Gastroesophageal sphincter (tissue), 4 donors: ENCODE measurements at regions not wholly inside any gene's neighbourhood (a gene's known extent, or its start where the extent isn't known, plus 50 kb on each side); places are given as distances from the start of the nearest gene placed in this dataset.

Source experiments
- ATAC-seq: fragments of 150-250 bp; one replicate; pipeline ENCODE4 v1.9.1; 2016; ENCODE audit warnings: mild to moderate bottlenecking, moderate library complexity
- H3K27ac ChIP-seq, 4 donors: fragments of 200-600 bp; sonication (generic) in 3 of 4; 1 replicate in 3 of 4; 2 replicates in 1 of 4; pipeline ENCODE4 v1.5.1; 2016 to 2019
- H3K27me3 ChIP-seq: fragments of 200-600 bp; sonication (generic); one replicate; pipeline ENCODE4 v1.5.1; 2019
- H3K36me3 ChIP-seq, 2 donors: fragments of 200-600 bp; sonication (generic); one replicate each; pipeline ENCODE4 v1.5.1; 2019; ENCODE audit warnings: control low read depth in 1 of 2
- H3K4me1 ChIP-seq, 3 donors: fragments of 200-600 bp; sonication (generic); 1 replicate in 2 of 3; 2 replicates in 1 of 3; pipeline ENCODE4 v1.5.1; 2016 to 2019; ENCODE audit warnings: control low read depth in 2 of 3
- H3K4me3 ChIP-seq, 2 donors: fragments of 200-600 bp; sonication (generic); one replicate each; pipeline ENCODE4 v1.5.1; 2019; ENCODE audit warnings: mild to moderate bottlenecking in 1 of 2, moderate library complexity in 1 of 2
- H3K9me3 ChIP-seq, 3 donors: fragments of 200-600 bp; sonication (generic); one replicate each; pipeline ENCODE4 v1.5.1; 2017 to 2019; ENCODE audit warnings: control low read depth in 2 of 3
- EP300 ChIP-seq: sonication (generic); formaldehyde crosslinking; IDR thresholded peaks from one replicate; pipeline ENCODE4 v1.6.1; 2017; ENCODE audit warnings: antibody characterized with exemption, mild to moderate bottlenecking
- POLR2A ChIP-seq, 2 donors: fragments of 450-650 bp; IDR thresholded peaks; one replicate each; pipeline ENCODE4 v1.6.1; 2017; ENCODE audit warnings: antibody characterized with exemption in 2 of 2, mild to moderate bottlenecking in 2 of 2, moderate library complexity in 1 of 2
- POLR2AphosphoS5 ChIP-seq: sonication (generic); formaldehyde crosslinking; IDR thresholded peaks from one replicate; pipeline ENCODE4 v1.6.1; 2017; ENCODE audit warnings: antibody characterized with exemption
- WGBS, 2 donors: methylation state at CpG; one replicate each; pipeline ENCODE4 v1.1.5; 2018; ENCODE audit warnings: low coverage in 1 of 2; 5-methylcytosine and 5-hydroxymethylcytosine counted together
- TF ChIP-seq, protein P1 (sequence below), 4 experiments: fragments of 200-600 bp in 2 of 4; fragments of 450-650 bp in 2 of 4; sonication (generic) in 1 of 4; IDR thresholded peaks; one replicate each; pipeline ENCODE4 v1.5.1; 2017 to 2019; ENCODE audit warnings: antibody characterized with exemption in 4 of 4, mild to moderate bottlenecking in 2 of 4, moderate library complexity in 2 of 4

DNA sequence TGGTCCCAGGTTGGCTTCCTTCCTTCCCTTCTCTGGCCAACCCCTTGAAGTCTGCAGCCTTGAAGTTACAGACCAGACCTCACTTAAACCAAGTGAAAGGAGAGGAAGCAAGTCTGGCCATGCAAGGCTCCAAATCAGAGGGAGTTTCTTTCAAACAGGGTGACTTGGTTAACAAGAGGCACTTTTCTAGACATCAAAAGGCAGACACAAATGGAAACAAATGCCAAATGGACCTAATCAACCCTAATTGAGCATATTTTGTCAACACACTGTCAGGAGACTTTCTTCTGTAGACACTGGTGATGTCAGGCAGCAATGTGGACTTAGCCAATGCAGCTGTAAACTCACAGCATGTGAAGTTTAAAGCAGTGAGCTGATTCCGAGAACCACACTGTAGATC, 282.7 kb upstream of the FZD8 start:
- Histone ChIP-seq H3K27me3 (no peaks in the 10 kb centered on the region), H3K27ac (no peak overlapping the region), H3K36me3 (no peaks in the 10 kb centered on the region), H3K4me3 (no peak overlapping the region), H3K4me1 (peaks cover 0 to 6% (median 0%) of the 10 kb centered on the region in 3 donors), H3K9me3 (no peaks in the 10 kb centered on the region)
- TF ChIP-seq POLR2AphosphoS5 (no peak), EP300 (no peak), POLR2A (IDR thresholded peaks at IDR 0.05) (no peak)
- no peak for ATAC-seq
- 77 to 90% methylated on average over 1 of the region's 1 CpG for WGBS, 2 donors

DNA sequence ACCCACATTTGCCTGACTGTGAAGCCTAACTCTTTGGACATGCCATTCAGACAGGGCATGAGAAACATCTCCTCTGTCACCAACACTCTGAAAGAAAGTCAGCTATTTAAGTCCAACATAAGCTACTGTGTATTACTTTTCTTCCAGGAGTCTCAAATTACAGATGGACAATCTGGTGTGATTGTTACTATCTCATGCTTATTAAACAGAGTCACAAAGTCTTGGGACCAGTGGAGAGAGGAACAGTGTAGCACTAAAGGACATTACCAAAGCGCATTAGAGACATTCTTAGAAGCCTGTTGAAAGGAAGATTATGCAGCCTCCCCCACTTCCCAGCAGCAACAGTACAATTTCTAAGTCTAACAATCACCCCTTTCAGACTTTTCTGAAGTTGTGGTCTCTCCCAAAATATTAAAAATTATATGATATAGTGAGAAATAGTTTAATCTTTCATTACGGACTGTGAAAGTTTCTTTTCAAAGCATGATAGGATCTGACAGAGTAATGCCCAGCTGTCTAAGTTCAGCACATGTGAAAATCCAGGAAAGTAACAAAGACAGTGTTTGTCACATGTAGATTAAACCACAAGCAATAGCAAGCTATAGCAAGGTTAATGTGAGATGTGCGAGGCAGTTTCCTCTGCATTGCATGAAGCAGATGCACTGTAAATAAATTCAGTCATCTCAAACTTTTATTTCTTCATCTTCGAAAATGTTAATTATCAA, 280.9 kb upstream of the FZD8 start:
- no peak overlapping the region for H3K27ac ChIP-seq
- no peak overlapping the region for H3K4me3 ChIP-seq
- H3K4me1 ChIP-seq = peaks cover 0 to 6% (median 0%) of the 10 kb centered on the region in 3 donors
- H3K9me3 ChIP-seq = no peaks in the 10 kb centered on the region
- TF ChIP-seq, protein P1, sequence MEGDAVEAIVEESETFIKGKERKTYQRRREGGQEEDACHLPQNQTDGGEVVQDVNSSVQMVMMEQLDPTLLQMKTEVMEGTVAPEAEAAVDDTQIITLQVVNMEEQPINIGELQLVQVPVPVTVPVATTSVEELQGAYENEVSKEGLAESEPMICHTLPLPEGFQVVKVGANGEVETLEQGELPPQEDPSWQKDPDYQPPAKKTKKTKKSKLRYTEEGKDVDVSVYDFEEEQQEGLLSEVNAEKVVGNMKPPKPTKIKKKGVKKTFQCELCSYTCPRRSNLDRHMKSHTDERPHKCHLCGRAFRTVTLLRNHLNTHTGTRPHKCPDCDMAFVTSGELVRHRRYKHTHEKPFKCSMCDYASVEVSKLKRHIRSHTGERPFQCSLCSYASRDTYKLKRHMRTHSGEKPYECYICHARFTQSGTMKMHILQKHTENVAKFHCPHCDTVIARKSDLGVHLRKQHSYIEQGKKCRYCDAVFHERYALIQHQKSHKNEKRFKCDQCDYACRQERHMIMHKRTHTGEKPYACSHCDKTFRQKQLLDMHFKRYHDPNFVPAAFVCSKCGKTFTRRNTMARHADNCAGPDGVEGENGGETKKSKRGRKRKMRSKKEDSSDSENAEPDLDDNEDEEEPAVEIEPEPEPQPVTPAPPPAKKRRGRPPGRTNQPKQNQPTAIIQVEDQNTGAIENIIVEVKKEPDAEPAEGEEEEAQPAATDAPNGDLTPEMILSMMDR (IDR thresholded peaks at IDR 0.05) = no peak
- TF ChIP-seq POLR2AphosphoS5 (no peak), POLR2A (IDR thresholded peaks at IDR 0.05) (no peak), EP300 (no peak)
- H3K36me3 ChIP-seq = no peaks in the 10 kb centered on the region
- H3K27me3 ChIP-seq = no peaks in the 10 kb centered on the region
- 92 to 95% methylated on average over 4 of the region's 4 CpGs for WGBS, 2 donors
- ATAC-seq = no peak

DNA sequence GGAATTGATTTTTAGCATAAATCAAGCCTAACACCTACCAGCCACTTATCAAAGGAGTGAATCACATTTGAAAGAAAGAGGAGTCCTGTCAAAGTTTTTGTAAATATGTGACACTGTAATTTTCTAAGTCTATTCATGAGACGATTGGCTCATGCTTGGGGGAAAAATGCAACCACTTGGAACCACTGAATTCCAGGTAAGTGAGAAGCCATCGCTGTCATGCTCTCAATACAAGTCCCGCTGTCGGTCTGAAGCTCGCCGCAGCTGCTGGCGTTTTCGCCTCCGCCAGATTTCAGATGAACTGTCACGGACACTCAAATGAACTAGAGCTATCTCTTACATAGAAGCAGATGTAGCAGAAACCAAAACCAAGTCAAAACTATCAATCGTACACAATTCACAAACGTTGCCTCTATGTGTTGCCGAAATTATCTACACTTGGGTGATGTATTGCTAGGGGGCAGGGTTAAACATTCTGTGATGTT, 279.8 kb upstream of the FZD8 start:
- peaks cover 0 to 6% (median 0%) of the 10 kb centered on the region in 3 donors for H3K4me1 ChIP-seq
- no peak overlapping the region for H3K4me3 ChIP-seq
- H3K27me3 ChIP-seq = no peaks in the 10 kb centered on the region
- WGBS, 2 donors = 89 to 91% methylated on average over 5 to 10 of the region's 13 CpGs
- ATAC-seq = no peak
- H3K36me3 ChIP-seq = no peaks in the 10 kb centered on the region
- H3K27ac ChIP-seq = no peak overlapping the region
- TF ChIP-seq POLR2AphosphoS5 = no peak
- TF ChIP-seq, protein P1 (IDR thresholded peaks at IDR 0.05) = no peak
- no peak for TF ChIP-seq POLR2A (IDR thresholded peaks at IDR 0.05)
- TF ChIP-seq EP300 = no peak
- no peaks in the 10 kb centered on the region for H3K9me3 ChIP-seq

DNA sequence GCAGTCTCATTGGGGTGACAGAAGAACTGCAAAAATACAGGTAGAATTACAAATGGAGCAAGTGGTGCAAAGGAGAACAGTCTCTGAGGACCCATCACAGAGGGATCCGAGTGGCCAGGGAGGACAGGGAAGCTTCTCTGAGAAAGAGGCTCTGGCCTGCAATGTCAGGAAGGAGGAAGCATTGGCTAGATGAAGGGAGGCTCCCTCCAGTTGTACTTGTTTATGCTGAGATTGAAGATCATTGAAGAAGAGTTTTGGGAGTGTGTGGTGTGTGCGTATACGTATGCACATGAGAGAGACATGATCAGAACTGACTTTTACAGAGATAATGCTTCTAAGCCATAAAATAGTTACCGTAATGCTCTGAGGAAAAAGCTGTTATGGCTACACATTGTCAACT, 274.7 kb upstream of the FZD8 start:
- no peak for ATAC-seq
- H3K9me3 ChIP-seq = no peaks in the 10 kb centered on the region
- 89 to 92% methylated on average over 4 of the region's 4 CpGs for WGBS, 2 donors

DNA sequence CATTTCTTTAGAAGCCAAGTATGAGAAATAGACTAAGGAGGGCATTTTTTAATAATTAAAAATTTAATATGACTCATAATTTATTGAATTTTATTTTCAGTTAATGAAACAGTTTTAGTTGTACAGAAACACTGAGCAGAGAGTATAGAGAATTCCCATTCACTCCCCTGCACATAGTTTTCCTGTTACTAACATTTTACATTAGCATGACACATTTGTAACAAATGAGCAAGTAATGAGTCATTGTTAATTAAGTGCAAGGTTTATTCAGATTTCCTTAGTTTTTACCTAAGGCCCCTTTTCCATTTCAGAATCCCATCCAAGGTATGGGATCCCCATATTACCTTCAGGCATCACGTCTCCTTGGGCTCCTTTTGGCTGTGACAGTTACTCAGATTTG, 271.5 kb upstream of the FZD8 start:
- WGBS, 2 donors = 100% methylated on average over 1 of the region's 1 CpG; no CpG with 5 or more reads in 1 of the 2 donors
- no peak for ATAC-seq
- TF ChIP-seq, protein P1 (IDR thresholded peaks at IDR 0.05) = no peak
- TF ChIP-seq POLR2A (IDR thresholded peaks at IDR 0.05) = no peak
- TF ChIP-seq POLR2AphosphoS5 = no peak
- TF ChIP-seq EP300 = no peak
- Histone ChIP-seq H3K9me3 (no peaks in the 10 kb centered on the region), H3K36me3 (no peaks in the 10 kb centered on the region), H3K27me3 (no peaks in the 10 kb centered on the region), H3K4me3 (no peak overlapping the region), H3K27ac (no peak overlapping the region), H3K4me1 (peaks cover 0 to 8% (median 0%) of the 10 kb centered on the region in 3 donors)

More for the DNA sequence above, 274.7 kb upstream of the FZD8 start:
- no peak overlapping the region for H3K27ac ChIP-seq
- no peaks in the 10 kb centered on the region for H3K36me3 ChIP-seq
- H3K4me3 ChIP-seq = no peak overlapping the region
- no peak for TF ChIP-seq EP300
- no peak for TF ChIP-seq POLR2A (IDR thresholded peaks at IDR 0.05)
- TF ChIP-seq POLR2AphosphoS5 = no peak
- TF ChIP-seq, protein P1 (IDR thresholded peaks at IDR 0.05) = no peak
- peaks cover 0 to 8% (median 0%) of the 10 kb centered on the region in 3 donors for H3K4me1 ChIP-seq
- H3K27me3 ChIP-seq = no peaks in the 10 kb centered on the region
